IPS-15b (cell line): ENCODE measurements at regions not wholly inside any gene's neighbourhood (a gene's known extent, or its start where the extent isn't known, plus 50 kb on each side); places are given as distances from the start of the nearest gene placed in this dataset.

Experiments used
- H3K27me3 ChIP-seq: one replicate; pipeline ENCODE4 v1.6.1; 2013; ENCODE audit warnings: low read length; ENCODE audit not compliant: control insufficient read depth, insufficient read depth
- H3K36me3 ChIP-seq: one replicate; pipeline ENCODE4 v1.6.1; 2013; ENCODE audit warnings: low read length; ENCODE audit not compliant: control insufficient read depth, insufficient read depth
- H3K4me1 ChIP-seq: one replicate; pipeline ENCODE4 v1.6.1; 2013; ENCODE audit warnings: mild to moderate bottlenecking, low read length; ENCODE audit not compliant: control insufficient read depth, insufficient read depth
- H3K4me3 ChIP-seq: one replicate; pipeline ENCODE4 v1.5.1; 2013; ENCODE audit warnings: low read depth, low read length
- H3K9ac ChIP-seq: one replicate; pipeline ENCODE4 v1.6.1; 2013; ENCODE audit warnings: low read depth, mild to moderate bottlenecking, low read length
- H3K9me3 ChIP-seq: one replicate; pipeline ENCODE4 v1.6.1; 2013; ENCODE audit warnings: mild to moderate bottlenecking, low read length; ENCODE audit not compliant: control insufficient read depth, insufficient read depth

GRCh38 chr3:23666818-23667217, 138.9 kb upstream of the UBE2E1 start:
- Histone ChIP-seq H3K4me3 (no peak overlapping the region), H3K4me1 (no peaks in the 10 kb centered on the region), H3K9me3 (no peaks in the 10 kb centered on the region), H3K27me3 (no peaks in the 10 kb centered on the region), H3K36me3 (no peaks in the 10 kb centered on the region), H3K9ac (no peak overlapping the region)

DNA sequence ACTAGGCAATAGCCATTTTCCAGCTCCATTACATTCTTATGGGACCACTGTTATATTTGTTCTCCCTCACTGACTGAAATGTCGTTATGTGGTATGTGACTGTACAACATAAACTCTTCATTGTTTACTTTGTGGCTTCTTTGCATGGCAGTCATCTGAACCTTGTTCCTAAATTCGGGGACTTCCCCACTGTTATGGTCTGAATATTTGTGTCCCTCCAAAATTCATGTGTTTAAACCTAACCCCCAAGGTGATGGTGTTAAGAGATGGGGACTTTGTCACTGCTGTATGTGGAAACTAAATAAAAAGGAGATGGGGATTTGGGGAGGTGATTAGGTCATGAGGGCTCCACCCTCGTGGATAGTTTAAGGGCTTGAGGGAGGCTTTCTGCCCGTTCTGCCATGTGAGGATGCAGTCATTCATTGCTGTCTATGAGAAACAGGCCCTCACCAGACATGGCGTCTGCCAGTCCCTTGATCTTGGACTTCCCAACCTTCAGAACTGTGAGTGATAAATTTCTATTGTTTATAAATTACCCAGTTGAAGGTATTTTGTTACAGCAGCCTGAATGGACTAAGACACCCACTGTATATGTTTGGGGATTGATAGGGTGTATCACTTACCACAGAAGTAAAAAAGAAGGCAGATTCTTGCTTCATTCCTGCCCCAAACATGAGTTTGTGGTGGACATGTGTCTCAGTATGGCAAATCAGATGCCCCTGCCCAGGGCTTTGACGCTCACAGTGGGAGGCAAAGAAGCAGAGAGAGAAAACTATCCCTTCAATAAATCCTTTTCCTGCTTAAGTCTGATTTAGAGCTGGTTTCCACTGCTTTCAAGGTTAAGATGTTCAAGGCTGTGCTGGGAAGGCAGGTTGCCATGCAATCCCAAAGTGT, 138.0 kb upstream of the UBE2E1 start:
- H3K9me3 ChIP-seq = no peaks in the 10 kb centered on the region
- H3K36me3 ChIP-seq = no peaks in the 10 kb centered on the region
- H3K27me3 ChIP-seq = no peaks in the 10 kb centered on the region
- H3K9ac ChIP-seq = no peak overlapping the region
- H3K4me1 ChIP-seq = no peaks in the 10 kb centered on the region
- H3K4me3 ChIP-seq = no peak overlapping the region

DNA sequence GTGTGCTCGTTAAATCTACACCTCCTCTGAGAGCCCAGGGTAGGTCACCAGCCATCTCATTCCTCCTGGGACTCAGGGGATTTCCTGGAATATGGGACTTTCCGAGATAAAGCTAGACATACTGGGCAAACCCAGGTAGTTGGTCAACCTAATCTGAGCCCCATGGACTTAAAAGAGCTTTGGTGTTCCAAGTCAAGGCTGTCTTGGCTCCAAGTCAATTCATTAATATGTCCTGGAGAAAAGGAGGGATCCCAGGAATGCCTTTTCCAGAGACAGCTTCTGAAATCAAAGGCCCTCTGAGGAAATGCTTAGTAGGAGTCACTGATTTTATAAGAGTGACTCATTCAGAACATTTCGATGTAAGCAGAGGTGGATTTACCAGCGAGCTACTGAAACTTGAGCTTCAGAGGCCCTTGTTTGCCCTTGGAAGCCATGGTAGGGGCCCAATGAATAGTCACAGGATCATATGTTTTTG, 137.3 kb upstream of the UBE2E1 start:
- no peaks in the 10 kb centered on the region for H3K27me3 ChIP-seq
- no peaks in the 10 kb centered on the region for H3K36me3 ChIP-seq
- no peaks in the 10 kb centered on the region for H3K9me3 ChIP-seq
- no peak overlapping the region for H3K9ac ChIP-seq
- no peak overlapping the region for H3K4me3 ChIP-seq
- H3K4me1 ChIP-seq = no peaks in the 10 kb centered on the region

GRCh38 chr3:23669541-23670255, 136.1 kb upstream of the UBE2E1 start:
- Histone ChIP-seq H3K4me3 (no peak overlapping the region), H3K36me3 (no peaks in the 10 kb centered on the region), H3K9ac (no peak overlapping the region), H3K9me3 (no peaks in the 10 kb centered on the region), H3K4me1 (no peaks in the 10 kb centered on the region), H3K27me3 (no peaks in the 10 kb centered on the region)

GRCh38 chr3:23671851-23672589, 133.7 kb upstream of the UBE2E1 start:
- Histone ChIP-seq H3K4me3 (no peak overlapping the region), H3K27me3 (no peaks in the 10 kb centered on the region), H3K4me1 (no peaks in the 10 kb centered on the region), H3K9ac (no peak overlapping the region), H3K36me3 (no peaks in the 10 kb centered on the region), H3K9me3 (no peaks in the 10 kb centered on the region)

DNA sequence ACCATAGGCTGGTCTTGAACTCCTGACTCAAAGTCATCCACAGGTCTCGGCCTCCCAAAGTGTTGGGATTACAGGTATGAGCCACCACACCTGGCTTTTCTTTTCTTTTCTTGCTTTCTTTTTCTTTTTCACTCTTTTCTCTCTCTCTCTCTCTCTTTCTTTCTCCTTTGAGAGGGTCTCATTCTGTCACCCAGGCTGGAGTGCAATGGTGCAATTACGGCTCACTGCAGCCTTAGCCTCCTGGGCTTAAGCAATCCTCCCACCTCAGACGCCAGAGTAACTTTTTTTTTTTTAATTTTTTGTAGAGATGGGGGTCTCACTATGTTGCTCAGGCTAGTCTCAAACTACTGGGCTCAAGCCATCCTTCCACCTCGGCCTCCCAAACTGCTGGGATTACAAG, 133.1 kb upstream of the UBE2E1 start:
- no peak overlapping the region for H3K9ac ChIP-seq
- no peak overlapping the region for H3K4me3 ChIP-seq
- no peaks in the 10 kb centered on the region for H3K27me3 ChIP-seq
- no peaks in the 10 kb centered on the region for H3K36me3 ChIP-seq
- H3K9me3 ChIP-seq = no peaks in the 10 kb centered on the region
- no peaks in the 10 kb centered on the region for H3K4me1 ChIP-seq

- Histone ChIP-seq H3K9me3 (no peaks in the 10 kb centered on the region), H3K27me3 (no peaks in the 10 kb centered on the region), H3K4me3 (no peak overlapping the region), H3K9ac (no peak overlapping the region), H3K4me1 (no peaks in the 10 kb centered on the region), H3K36me3 (no peaks in the 10 kb centered on the region)
Measured at GRCh38 chr3:23675010-23675409, 130.7 kb upstream of the UBE2E1 start.

GRCh38 chr3:23676093-23676492, 129.7 kb upstream of the UBE2E1 start:
- Histone ChIP-seq H3K9ac (no peak overlapping the region), H3K36me3 (no peaks in the 10 kb centered on the region)

GRCh38 chr3:23682646-23683045, 123.1 kb upstream of the UBE2E1 start:
- H3K9me3 ChIP-seq = no peaks in the 10 kb centered on the region
- no peaks in the 10 kb centered on the region for H3K36me3 ChIP-seq
- no peak overlapping the region for H3K9ac ChIP-seq
- no peak overlapping the region for H3K4me3 ChIP-seq
- peaks cover 9% of the 10 kb centered on the region for H3K4me1 ChIP-seq
- no peaks in the 10 kb centered on the region for H3K27me3 ChIP-seq

More at GRCh38 chr3:23676093-23676492, 129.7 kb upstream of the UBE2E1 start:
- Histone ChIP-seq H3K27me3 (no peaks in the 10 kb centered on the region), H3K9me3 (no peaks in the 10 kb centered on the region), H3K4me3 (no peak overlapping the region), H3K4me1 (no peaks in the 10 kb centered on the region)

DNA sequence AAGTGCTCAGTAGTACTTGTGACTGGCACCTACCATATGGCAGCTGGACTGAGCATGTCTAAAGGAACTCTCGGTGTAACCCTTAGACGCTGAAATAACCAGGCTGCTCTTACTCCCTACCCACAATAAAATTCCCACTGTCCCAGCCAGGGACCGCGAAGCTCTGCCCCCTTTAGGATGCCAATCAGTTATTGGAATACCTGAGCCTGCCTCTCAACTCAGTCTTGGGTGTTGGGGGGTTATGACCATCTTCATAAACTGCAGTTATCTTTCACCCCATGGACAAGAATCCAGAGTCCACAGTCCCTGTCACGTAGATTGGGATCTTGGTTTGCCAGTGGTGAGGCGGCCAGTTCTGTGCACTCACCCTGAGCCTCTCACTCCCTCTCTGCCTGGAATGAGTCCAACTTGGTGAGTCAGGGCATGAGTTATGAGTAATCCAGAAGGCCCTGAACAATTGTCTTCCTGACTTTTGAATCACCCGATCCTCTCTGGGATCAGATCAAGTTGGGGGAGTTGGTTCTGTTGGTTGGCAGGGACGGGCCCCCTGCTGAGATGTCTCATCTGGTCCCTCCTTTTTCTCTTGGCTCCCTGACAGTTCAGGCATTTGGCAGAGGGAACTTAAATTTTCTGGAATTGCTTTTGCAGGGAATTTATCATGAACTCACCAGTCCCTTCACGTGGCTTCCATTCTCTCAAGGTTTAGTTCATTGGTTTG, 120.1 kb upstream of the UBE2E1 start:
- peaks cover 9% of the 10 kb centered on the region for H3K4me1 ChIP-seq
- H3K4me3 ChIP-seq = no peak overlapping the region
- no peak overlapping the region for H3K9ac ChIP-seq
- H3K9me3 ChIP-seq = no peaks in the 10 kb centered on the region
- no peaks in the 10 kb centered on the region for H3K36me3 ChIP-seq
- H3K27me3 ChIP-seq = no peaks in the 10 kb centered on the region

DNA sequence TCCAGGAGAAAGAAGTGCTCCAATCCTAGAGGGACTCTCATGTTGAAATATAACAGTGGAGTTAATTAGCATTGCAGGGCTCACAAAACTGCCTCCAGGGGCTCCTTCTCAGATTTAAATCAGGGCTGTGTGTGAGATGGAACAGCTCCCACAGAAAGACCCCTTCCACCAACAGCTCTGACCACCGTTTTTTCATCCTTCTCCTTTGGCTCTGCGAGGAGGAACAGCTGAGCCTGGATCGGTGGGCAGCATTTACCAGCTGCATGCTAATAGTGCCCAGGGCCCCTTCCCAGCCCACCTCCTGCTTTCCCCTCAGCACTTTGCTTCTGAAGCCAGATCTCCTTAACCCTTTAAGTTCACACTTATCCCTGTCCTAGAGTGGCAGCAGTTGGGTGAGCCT, 119.2 kb upstream of the UBE2E1 start:
- H3K9me3 ChIP-seq = no peaks in the 10 kb centered on the region
- no peaks in the 10 kb centered on the region for H3K36me3 ChIP-seq
- H3K9ac ChIP-seq = no peak overlapping the region
- no peaks in the 10 kb centered on the region for H3K27me3 ChIP-seq
- H3K4me1 ChIP-seq = peaks cover 9% of the 10 kb centered on the region
- H3K4me3 ChIP-seq = no peak overlapping the region
